HG02798 (cell line): ENCODE measurements at regions not wholly inside any gene's neighbourhood (a gene's known extent, or its start where the extent isn't known, plus 50 kb on each side); places are given as distances from the start of the nearest gene placed in this dataset.
"Not testable (repeated sequence)": the region's sequence is repeated elsewhere in the genome, so short reads cannot be mapped to it uniquely, and the experiment has no call there.

Experiments
- ATAC-seq: cut with Tn5 transposase; IDR thresholded peaks from one replicate; pipeline ENCODE4 v1.9.1; 2021; ENCODE audit warnings: mild to moderate bottlenecking; ENCODE audit not compliant: unreplicated experiment, poor library complexity

DNA sequence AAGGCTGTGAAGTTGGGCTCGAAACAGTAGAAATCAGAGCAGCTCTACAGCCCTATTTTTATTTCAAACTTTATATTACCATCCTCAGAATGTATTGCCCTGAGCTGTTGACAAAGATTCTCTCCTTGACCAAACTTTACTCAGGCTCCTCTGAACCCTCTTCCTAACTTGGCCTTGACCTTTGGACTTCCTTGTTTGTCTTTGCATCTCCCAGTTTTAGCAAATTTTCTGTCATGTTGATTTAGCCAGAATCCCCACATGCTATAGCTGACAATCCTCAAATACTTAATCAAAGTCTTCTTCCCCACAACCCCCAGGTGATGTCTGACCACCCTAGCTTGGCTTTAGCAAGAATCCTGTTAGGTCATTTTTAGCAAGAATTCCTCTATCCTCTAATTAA, 87.4 kb upstream of the GRIN2A start:
- no peak for ATAC-seq

DNA sequence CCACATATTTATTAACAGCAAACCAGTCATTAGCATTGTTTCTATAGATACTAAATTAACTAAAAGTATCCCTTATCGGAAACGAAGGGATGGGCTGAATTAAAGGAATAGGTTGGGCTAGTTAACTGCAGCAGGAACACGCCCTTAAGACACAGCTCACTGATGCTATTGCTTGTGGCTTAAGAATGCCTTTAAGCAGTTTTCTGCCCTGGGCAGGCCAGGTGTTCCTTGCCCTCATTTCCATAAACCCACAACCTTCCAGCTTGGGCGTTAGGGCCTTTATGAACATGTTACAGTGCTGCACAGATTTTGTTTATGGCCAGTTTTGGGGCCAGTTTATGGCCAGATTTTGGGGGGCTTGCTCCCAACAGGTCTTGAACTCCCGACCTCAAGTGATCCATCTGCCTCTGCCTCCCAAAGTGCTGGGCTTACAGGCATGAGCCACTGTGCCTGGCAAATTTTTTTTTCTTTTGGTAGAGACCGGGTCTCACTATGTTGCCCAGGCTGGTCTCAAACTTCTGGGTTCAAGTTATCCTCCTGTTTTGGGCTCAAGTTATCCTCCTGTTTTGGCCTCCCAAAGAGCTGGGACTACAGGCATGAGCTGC, 90.1 kb upstream of the GRIN2A start:
- ATAC-seq, result not testable (repeated sequence)

DNA sequence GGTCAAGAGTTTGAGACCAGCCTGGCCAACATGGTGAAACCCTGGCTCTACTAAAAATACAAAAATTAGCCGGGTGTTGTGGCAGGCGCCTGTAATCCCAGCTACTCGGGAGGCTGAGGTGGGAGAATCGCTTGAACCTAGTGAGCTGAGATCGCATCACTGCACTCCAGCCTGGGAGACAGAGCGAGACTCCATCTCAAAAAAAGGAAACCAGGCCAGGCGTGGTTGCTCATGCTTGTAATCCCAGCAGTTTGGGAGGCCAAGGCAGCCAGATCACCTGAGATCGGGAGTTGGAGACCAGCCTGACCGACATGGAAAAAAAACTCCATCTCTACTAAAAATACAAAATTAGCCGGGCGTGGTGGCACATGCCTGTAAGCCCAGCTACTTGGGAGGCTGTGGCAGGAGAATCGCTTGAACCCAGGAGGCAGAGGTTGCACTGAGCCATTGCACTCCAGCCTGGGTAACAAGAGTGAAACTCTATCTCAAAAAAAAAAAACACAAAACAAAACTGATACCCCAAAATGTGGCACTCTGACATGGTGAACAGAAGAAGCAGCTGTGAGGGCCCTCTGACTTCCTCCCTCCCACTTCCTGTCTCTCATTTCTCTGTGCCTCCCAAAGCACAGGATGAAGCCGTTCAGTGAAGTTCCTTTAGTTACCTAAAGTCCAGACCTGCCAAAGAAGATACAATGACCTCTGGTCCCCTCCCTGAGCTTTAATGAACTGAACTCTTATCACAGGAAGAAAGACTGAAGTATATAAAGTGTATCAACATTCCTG, 93.2 kb upstream of the GRIN2A start:
- ATAC-seq, result peak; percentile 85

DNA sequence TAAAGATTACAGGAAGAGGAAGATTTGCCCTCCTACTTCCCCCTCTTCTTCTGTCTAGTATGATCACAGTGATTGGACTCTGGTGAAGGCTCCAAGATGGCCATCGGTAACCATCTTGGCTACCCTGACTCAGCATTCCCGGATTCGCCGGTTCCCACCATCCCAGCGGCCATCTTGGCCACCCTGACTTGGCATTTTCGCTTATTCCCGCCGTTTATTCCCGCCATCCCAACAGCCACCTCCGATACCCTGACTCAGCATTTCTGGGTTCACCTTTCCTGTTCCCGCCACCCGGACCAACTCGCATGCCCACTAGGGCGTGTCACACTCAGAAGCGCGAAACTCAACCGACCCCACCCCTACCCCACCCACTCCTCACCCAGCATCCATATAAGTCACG, 95.4 kb upstream of the GRIN2A start:
- ATAC-seq, result no peak

DNA sequence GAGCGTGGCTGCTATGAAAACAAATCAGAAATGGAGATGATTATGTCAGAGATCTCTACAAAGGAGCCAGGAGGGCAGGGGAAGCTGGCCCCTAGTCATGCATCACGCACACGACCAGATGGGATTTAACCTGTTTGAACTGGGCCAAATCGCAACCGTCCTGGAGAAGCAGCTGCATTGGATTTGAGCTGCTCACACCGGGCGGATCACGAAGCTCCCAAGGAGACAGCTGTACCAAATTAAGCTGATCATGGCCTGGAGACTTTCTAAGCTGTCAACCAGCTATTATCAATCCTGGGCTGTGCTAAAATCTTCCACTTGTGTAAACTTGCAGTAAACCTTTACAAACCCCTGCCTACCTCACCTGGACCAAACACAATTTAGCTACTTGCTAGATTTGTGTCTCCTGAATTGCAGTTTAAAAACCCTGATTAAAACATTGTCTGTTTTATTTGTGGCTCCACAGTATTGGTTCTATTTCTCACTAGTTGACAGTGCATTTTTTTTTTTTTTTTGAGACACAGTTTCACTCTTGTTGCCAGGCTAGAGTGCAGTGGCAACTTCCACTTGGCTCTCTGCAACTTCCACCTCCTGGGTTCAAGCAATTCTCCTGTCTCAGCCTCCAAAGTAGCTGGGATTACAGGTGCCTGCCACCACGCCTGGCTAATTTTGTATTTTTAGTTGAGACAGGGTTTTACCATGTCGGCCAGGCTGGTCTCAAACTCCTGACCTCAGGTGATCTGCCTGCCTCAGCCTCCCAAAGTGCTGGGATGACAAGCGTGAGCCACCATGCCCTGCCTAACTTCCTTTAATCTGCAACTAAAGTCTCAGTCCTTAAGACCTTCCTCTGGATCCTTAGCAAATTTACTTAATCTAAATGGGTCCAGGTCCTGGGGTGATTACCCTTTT, 98.3 kb upstream of the GRIN2A start:
- no peak for ATAC-seq

DNA sequence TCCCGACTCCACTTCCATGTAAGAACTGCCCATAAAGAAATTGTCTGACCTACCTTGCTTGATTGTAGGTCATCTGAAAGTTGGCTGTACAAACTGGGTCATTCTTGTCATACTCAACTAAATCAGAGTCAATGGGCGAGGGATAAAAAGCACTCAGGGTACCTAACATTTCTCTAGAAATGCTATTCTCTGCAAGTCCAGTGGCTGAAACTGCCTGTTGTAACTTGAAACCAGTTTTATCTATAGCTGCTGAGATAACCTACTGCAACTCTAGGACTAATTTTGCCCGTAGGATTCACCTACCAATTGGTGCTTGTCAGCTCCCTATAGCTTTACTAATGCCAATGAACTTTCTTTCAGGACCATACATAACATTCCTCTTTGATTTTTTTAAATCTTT, 100.1 kb upstream of the GRIN2A start:
- no peak for ATAC-seq

DNA sequence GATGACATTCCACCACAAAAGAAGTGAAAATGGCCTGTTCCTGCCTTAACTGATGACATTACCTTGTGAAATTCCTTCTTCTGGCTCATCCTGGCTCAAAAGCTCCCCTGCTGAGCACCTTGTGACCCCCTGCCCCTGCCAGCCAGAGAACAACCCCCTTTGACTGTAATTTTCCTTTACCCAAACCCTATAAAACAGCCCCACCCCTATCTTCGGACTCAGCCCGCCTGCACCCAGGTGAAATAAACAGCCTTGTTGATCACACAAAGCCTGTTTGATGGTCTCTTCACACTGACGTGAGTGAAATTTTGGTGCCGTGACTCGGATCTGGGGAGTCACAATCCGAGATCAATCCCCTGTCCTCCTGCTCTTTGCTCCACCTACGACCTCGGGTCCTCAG, 101.0 kb upstream of the GRIN2A start:
- ATAC-seq, result not testable (repeated sequence)

DNA sequence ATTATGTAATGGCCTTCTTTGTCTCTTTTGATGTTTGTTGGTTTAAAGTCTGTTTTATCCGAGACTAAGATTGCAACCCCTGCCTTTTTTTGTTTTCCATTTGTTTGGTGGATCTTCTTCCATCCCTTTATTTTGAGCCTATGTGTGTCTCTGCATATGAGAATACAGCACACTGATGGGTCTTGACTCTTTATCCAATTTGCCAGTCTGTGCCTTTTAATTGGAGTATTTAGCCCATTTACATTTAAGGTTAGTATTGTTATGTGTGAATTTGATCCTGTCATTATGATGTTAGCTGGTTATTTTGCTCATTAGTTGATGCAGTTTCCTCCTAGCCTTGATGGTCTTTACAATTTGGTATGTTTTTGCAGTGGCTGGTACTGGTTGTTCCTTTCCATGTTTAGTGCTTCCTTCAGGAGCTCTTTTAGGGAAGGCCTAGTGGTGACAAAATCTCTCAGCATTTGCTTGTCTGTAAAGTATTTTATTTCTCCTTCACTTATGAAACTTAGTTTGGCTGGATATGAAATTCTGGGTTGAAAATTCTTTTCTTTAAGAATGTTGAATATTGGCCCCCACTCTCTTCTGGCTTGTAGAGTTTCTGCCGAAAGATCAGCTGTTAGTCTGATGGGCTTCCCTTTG, 95.3 kb upstream of the ATF7IP2 start:
- not testable (repeated sequence) for ATAC-seq

DNA sequence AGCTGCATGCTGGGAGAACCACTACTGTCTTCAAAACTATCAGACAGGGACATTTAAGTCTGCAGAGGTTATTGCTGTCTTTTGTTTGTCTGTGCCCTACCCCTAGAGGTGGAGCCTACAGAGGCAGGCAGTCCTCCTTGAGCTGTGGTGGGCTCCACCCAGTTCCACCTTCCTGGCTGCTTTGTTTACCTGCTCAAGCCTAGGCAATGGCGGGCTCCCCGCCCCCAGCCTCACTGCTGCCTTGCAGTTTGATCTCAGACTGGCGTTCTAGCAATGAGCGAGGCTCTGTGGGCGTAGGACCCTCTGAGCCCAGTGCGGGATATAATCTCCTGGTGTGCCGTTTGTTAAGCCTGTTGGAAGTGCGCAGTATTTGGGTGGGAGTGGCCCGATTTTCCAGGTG, 93.7 kb upstream of the ATF7IP2 start:
- ATAC-seq, result not testable (repeated sequence)

DNA sequence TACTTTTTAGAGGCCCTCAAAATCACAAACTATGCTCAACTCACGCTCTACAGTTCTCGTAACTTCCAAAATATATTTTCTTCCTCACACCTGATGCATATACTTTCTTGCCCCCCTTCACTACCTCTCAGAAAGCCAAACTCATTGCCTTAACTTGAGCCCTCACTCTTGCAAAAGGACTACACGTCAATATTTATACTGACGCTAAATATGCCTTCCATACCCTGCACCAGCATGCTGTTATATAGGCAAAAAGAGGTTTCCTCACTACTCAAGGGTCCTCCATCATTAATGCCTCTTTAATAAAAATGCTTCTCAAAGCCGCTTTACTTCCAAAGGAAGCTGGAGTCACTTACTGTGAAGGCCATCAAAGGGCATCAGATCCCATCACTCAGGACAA, 92.9 kb upstream of the ATF7IP2 start:
- ATAC-seq, result not testable (repeated sequence)

DNA sequence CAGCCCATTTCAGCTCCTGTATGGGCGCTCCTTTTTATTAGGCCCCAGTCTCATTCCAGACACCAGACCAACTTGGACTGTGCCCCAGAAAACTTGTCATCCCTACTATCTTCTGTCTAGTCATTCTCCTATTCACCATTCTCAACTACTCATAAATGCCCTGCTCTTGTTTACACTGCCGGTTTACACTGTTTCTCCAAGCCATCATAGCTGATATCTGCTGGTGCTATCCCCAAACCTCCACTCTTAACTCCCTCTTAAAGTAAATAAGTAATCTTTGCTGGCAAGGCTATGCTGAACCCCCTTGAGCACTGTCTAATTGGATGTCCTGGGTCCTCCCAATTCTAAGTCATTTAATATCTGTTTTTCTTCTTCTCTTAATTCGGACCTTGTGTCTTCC, 91.7 kb upstream of the ATF7IP2 start:
- ATAC-seq, result not testable (repeated sequence)

DNA sequence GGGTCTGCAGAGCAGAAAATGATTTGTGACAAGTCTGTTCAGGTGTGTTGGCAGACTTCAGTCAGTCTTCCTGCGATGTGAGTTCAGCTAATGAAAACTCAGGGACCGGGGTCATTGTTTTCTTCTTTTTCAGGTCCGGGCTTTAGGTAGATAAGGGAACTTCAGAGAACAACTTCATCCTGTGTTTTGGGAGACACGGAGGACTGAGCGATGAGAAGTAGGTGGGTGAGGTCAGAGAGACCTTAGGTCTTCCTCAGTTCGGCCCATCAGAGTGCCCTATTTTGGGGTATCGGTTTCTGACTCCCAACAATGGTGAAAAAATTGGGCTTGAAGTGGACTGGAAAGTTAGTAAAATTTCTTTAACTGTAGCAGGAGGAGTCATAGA, 88.9 kb upstream of the ATF7IP2 start:
- ATAC-seq, result peak; percentile 27

DNA sequence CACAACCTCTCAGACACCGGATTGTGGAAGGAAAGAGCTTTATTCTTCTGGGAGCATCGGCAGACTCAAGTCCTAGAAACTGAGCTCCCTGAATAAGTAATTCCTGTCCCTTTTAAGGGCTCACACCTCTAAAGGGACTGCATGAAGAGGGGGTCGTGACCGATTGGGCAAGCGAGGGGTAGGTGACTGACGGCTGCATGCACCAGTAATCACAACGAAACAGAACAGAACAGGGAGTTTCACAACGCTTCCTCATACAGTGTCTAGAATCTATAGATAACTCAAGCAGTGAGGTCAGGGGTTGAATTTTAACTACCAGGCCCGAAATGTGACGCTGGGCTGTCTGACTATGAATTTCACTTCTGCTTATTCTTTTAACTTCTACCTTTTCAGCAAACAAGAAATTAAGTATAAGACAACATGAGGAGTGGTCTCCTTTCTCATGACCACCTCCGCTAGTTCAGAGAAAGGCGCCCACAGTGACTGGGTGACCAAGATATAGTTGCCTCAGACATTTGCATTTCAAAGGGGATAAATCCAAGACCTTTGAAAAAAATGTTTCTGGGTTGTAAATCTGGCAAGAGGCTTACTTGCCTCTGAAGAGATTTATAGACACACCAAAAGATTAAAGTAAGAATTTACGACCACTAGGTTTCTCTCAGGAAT, 88.4 kb upstream of the ATF7IP2 start:
- peak; percentile 96 for ATAC-seq

DNA sequence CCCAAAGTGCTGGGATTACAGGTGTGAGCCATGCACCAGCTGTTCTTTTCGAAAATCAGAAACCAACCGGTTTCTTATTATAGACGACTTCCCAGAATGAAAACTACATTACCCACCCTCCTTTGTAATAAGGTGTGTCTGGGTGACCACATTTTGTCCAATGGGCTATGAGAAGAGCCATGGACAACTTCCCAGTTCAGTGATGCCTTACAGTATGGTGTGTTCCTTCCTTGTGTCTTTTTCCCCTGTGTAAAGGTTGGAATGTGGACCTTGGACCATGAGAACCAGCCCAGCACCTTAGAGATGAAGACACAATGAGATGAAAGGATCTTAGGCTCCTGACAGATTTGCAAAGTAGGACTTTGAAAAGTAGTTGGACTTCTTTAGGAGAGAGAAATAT, 85.0 kb upstream of the ATF7IP2 start:
- no peak for ATAC-seq

DNA sequence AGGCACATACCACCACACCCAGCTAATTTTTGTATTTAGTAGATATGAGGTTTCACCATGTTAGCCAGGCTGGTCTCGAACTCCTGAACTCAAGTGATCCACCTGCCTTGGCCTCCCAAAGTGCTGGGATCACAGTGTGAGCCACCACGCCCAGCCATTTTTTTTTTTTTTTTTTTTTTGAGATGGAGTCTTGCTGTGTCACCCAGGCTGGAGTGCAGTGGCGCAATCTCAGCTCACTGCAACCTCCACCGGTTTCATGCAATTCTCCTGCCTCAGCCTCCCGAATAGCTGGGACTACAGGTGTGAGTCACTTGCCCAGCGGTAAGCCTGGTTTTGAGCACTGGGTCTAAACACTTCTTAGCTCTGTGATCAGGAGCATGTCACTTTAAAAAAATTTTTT, 84.3 kb upstream of the ATF7IP2 start:
- ATAC-seq, result not testable (repeated sequence)

DNA sequence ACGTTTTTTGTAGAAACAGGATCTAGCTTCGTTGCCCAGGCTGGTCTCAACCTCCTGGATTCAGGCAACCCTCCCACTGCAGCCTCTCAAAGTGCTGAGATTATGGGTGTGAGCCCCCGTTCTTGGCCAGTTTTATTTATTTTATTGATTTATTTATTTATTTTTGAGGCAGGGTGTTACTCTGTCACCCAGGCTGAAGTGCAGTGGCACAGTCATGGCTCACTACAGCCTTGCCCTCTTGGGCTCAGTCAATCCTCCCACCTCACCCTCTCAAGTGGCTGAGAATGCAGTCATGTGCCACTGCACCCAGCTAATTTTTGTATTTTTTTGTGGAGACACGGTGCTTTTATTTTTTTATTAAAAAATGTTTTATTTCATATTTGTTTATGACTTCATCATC, 79.9 kb upstream of the ATF7IP2 start:
- peak; percentile 20 for ATAC-seq

DNA sequence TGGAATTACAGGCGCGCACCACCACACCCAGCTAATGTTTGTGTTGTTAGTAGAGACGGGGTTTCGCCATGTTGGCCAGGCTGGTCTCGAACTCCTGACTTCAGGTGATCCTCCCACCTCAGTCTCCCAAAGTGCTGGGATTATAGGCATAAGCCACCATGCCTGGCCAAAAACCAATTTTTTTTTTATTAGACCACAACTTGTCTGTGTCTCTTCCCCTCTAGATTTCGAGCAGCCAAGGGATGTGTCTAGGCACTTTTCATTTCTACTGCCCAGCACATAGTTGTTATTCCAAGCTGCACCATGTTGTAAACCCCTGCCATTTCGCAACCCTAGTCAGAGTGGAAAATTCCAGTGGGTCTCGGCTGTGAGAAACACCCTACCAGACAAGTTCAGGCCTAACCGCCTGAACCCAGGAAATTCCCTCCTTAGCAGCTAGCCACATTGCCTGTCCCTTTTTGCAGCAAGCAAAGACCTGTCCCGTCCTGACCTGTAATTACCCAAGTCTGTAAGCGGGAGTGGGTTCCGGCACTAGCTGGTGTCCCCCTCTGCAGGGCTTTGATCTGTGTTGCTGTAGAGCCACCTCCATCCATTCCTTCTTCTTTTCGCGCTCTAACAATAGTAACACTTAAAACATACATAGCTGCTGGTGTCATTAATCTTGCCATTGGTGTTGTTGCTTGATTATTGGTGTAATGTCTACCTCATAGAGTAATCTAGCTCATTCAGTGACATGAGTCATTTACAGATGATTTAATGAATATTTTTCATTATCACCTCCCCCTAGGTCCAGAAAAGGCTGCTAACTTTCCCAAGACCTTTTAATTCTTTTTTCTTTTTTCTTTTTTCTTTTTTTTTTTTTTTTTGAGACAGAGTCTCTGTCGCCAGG, 77.3 kb upstream of the ATF7IP2 start:
- ATAC-seq, result no peak

DNA sequence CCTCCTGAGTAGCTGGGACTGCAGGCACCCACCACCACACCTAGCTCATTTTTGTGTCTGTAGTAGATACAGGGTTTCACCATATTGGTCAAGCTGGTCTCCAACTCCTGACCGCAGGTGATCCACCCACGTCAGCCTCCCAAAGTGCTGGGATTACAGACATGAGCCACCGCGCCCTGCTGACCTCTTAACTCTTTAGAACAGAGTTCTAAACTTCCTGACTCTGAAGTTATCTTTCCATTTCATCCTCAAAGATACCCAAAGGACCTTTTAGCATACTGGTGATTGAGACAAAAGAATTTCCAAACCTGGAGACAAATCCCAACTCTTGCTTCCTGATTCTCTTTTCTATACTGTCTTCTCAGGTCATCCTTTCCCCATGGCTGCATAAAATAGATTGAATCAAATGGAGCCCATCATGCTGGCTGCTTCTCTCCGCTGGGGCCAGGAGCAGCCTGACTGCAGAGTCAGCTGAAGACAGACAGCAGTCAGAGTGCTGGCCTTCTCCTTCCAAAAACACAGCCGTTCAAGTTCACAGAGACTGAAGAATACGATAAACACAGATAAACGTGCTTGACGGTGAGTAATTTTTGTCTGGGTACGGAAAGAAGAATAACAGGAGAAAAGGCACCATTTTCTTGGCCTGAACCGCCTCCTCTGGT, 76.5 kb upstream of the ATF7IP2 start:
- ATAC-seq, result no peak

DNA sequence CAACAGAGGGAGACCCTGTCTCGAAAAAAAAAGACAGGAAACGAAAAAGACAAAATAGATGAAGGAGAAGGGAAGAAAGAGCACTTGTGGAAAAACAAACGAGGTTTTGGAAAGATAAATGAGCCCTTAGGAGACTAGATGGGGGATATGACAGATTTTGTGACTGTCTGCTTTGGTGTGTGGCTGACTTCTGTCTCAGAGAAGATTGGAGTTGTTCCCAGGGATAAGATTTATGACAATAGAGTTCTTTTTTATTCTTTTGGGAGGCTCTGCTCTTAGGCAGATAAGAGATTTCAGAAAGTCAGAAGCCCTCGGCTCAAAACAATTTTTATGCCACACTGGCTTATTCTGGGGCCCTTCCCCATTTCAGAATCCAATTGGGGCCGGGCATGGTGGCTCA, 73.9 kb upstream of the ATF7IP2 start:
- ATAC-seq, result no peak
